DND-41 (cell line): ENCODE measurements at regions not wholly inside any gene's neighbourhood (a gene's known extent, or its start where the extent isn't known, plus 50 kb on each side); places are given as distances from the start of the nearest gene placed in this dataset.
"Not testable (repeated sequence)": the region's sequence is repeated elsewhere in the genome, so short reads cannot be mapped to it uniquely, and the experiment has no call there.

Source experiments
- ATAC-seq: fragments of 200-7000 bp; cut with Tn5 transposase; 3 replicates; pipeline ENCODE4 v1.9.1; 2021; ENCODE audit warnings: low read depth; ENCODE audit not compliant: insufficient read depth
- DNase-seq: peaks from one replicate; pipeline ENCODE4 v3.0.0-alpha.2; 2020
- H2AFZ ChIP-seq: 2 replicates; pipeline ENCODE4 v1.6.0; 2012; ENCODE audit warnings: low read depth, low read length
- H3K27ac ChIP-seq: 2 replicates; pipeline ENCODE4 v1.5.1; 2012; ENCODE audit warnings: low read length, inconsistent platforms
- H3K27me3 ChIP-seq: fragments of 200-600 bp; sonication (generic); 2 replicates; pipeline ENCODE4 v1.6.0; 2012; ENCODE audit warnings: low read length, mild to moderate bottlenecking, inconsistent platforms; ENCODE audit not compliant: insufficient read depth, poor library complexity
- H3K36me3 ChIP-seq: 2 replicates; pipeline ENCODE4 v1.5.1; 2012; ENCODE audit warnings: low read length, inconsistent platforms; ENCODE audit not compliant: insufficient read depth
- H3K4me1 ChIP-seq: 2 replicates; pipeline ENCODE4 v1.5.1; 2012; ENCODE audit warnings: mild to moderate bottlenecking, low read length; ENCODE audit not compliant: insufficient read depth
- H3K4me2 ChIP-seq: 2 replicates; pipeline ENCODE4 v1.6.0; 2012; ENCODE audit warnings: mild to moderate bottlenecking, moderate library complexity, low read length, inconsistent platforms; ENCODE audit not compliant: insufficient read depth
- H3K4me3 ChIP-seq, 2 experiments: fragments of 200-600 bp in 1 of 2; shearing (Covaris generic) in 1 of 2; 2 replicates each; pipeline ENCODE4 v1.5.1; 2012 to 2016; ENCODE audit warnings: inconsistent platforms in 2 of 2, low read length in 2 of 2, mild to moderate bottlenecking in 2 of 2, low read depth in 1 of 2, moderate library complexity in 1 of 2
- H3K79me2 ChIP-seq: 2 replicates; pipeline ENCODE4 v1.6.0; 2012; ENCODE audit warnings: low read length, inconsistent platforms; ENCODE audit not compliant: insufficient read depth
- H3K9ac ChIP-seq: 2 replicates; pipeline ENCODE4 v1.6.0; 2012; ENCODE audit warnings: low read depth, mild to moderate bottlenecking, inconsistent platforms, low read length, moderate library complexity
- H3K9me3 ChIP-seq: 2 replicates; pipeline ENCODE4 v1.5.1; 2012; ENCODE audit warnings: low read length, moderate library complexity, mild to moderate bottlenecking, inconsistent platforms; ENCODE audit not compliant: insufficient read depth, severe bottlenecking
- H4K20me1 ChIP-seq: 2 replicates; pipeline ENCODE4 v1.6.0; 2012; ENCODE audit warnings: low read length; ENCODE audit not compliant: insufficient read depth
- EZH2 ChIP-seq: IDR thresholded peaks from 3 replicates; pipeline ENCODE4 v1.6.1; 2012; ENCODE audit warnings: borderline replicate concordance, low read depth, mild to moderate bottlenecking, moderate library complexity, low read length, inconsistent platforms; ENCODE audit not compliant: severe bottlenecking
- TF ChIP-seq, protein P1 (sequence below): IDR thresholded peaks from 2 replicates; pipeline ENCODE4 v1.5.1; 2012; ENCODE audit warnings: borderline replicate concordance, low read length, moderate library complexity, mild to moderate bottlenecking; ENCODE audit not compliant: poor library complexity, severe bottlenecking; ENCODE audit errors: extremely low read depth

DNA sequence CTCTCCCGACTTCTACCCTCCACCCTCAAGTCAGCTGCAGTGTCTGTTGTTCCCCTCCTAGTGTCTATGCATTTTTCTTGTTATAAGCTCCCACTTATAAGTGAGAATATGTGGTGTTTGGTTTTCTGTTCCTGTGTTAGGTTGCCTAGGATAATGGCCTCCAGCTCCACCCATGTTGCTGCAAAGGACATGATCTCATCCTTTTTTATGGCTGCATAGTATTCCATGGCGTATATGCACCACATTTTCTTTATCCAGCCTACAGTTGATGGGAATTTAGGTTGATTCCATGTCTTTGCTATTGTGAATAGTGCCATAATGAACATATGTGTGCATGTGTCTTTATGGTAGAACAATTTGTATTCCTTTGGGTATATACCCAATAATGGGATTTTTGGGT lies 80.7 kb downstream of the SPTSSA start:
- not testable (repeated sequence) for H3K9me3 ChIP-seq, H4K20me1 ChIP-seq, H3K36me3 ChIP-seq, H3K27me3 ChIP-seq, H2AFZ ChIP-seq, H3K4me3 ChIP-seq, H3K4me2 ChIP-seq, H3K79me2 ChIP-seq, H3K27ac ChIP-seq, DNase-seq, H3K9ac ChIP-seq, ATAC-seq, H3K4me1 ChIP-seq

DNA sequence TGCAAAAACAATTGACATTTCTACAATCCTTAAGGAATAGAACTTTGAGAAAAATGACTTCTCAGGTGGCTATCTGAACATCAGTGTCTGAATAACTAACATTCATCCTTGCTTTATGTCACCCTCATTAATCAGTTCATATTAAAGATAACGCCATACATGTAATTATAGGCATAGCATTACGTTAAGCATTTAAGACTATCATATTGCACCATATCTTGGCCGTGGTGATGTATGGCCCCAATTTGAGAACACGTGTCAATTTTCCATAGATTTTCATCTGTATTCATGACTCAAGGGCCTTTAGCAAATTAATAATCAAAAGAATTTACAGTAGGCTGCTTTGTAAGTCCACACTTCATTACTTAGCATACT lies 81.6 kb downstream of the SPTSSA start:
- Histone ChIP-seq H3K4me2 (no peak overlapping the region), H3K79me2 (no peaks in the 10 kb centered on the region), H3K9me3 (no peaks in the 10 kb centered on the region), H2AFZ (no peak overlapping the region), H3K9ac (no peak overlapping the region), H3K4me1 (no peaks in the 10 kb centered on the region), H4K20me1 (no peaks in the 10 kb centered on the region), H3K36me3 (no peaks in the 10 kb centered on the region), H3K27ac (no peak overlapping the region), H3K27me3 (no peaks in the 10 kb centered on the region), H3K4me3 (no peak overlapping the region)
- ATAC-seq (no peak), DNase-seq (no peak)
- TF ChIP-seq EZH2 = no peak
- TF ChIP-seq, protein P1, sequence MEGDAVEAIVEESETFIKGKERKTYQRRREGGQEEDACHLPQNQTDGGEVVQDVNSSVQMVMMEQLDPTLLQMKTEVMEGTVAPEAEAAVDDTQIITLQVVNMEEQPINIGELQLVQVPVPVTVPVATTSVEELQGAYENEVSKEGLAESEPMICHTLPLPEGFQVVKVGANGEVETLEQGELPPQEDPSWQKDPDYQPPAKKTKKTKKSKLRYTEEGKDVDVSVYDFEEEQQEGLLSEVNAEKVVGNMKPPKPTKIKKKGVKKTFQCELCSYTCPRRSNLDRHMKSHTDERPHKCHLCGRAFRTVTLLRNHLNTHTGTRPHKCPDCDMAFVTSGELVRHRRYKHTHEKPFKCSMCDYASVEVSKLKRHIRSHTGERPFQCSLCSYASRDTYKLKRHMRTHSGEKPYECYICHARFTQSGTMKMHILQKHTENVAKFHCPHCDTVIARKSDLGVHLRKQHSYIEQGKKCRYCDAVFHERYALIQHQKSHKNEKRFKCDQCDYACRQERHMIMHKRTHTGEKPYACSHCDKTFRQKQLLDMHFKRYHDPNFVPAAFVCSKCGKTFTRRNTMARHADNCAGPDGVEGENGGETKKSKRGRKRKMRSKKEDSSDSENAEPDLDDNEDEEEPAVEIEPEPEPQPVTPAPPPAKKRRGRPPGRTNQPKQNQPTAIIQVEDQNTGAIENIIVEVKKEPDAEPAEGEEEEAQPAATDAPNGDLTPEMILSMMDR = no peak

DNA sequence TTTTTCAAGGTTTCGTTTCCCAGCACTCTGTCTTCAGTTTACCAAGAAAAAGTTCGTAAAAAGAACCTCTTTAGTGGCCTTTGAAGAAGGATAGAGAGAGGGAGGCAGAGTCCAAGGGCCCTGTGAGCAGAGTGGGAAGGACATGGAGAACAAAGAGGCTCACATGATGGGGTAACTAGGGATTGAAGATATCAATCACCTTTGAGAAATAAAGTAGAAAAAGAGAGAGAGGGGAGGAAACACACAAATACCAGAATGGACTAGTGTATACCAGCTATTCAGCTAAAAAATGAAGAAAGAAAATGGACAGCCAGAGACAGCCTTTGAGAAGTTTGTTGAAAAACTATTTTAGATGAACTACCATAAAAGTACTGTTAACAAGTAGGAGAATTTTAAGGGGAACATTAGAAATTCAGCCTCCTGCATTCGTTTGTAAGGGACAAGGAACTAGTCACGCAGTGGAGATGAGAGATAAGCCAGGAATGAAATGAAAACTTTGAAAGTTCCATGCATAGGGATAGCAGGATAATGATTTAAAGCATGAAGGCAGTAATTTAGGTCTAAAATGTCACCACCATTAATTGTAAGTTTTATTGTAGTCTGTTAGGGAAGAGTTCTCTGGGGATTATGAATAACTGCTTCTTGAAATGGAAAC lies 82.1 kb downstream of the SPTSSA start:
- DNase-seq (no peak), ATAC-seq (no peak)
- H2AFZ ChIP-seq = no peak overlapping the region
- no peaks in the 10 kb centered on the region for H3K9me3 ChIP-seq
- TF ChIP-seq EZH2 = no peak
- TF ChIP-seq, protein P1 = no peak
- H4K20me1 ChIP-seq = no peaks in the 10 kb centered on the region
- no peaks in the 10 kb centered on the region for H3K79me2 ChIP-seq
- no peaks in the 10 kb centered on the region for H3K27me3 ChIP-seq
- no peak overlapping the region for H3K4me2 ChIP-seq
- no peaks in the 10 kb centered on the region for H3K4me1 ChIP-seq
- no peaks in the 10 kb centered on the region for H3K36me3 ChIP-seq
- no peak overlapping the region for H3K9ac ChIP-seq
- no peak overlapping the region for H3K4me3 ChIP-seq
- no peak overlapping the region for H3K27ac ChIP-seq

DNA sequence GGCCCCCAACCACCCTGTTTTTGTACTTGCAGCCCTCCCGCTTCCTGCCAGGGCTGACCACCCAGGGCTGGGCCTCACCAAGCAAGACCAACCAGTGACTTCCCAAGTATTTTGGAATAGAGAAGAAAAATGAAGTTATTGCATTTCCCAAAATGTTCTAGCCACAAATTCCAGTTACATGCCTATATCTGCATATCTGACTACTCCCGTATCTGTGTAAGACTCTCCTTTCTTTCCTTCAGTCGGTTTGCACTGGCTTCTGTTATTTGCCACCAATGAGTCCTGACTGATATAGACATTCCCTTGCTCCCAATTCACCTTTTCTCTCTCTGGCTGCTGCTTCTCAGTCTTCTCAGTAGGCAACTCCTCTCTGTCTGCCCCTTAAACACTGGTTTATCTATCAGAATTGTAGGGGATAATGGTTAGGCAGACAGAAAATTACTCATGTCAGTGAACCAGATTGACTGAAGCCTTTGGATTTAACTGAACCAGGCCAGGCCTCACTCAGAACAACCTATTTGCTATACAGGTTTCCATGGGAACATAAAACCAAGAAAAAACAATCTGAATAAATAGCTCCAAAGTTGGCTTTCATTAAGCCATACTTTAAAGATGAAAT lies 85.3 kb downstream of the SPTSSA start:
- Histone ChIP-seq H3K4me3 (no peak overlapping the region), H3K36me3 (no peaks in the 10 kb centered on the region), H3K9ac (no peak overlapping the region), H3K27ac (no peak overlapping the region), H4K20me1 (no peaks in the 10 kb centered on the region), H3K9me3 (no peaks in the 10 kb centered on the region), H2AFZ (no peak overlapping the region), H3K79me2 (no peaks in the 10 kb centered on the region), H3K4me2 (no peak overlapping the region), H3K4me1 (no peaks in the 10 kb centered on the region), H3K27me3 (no peaks in the 10 kb centered on the region)
- ATAC-seq = no peak
- TF ChIP-seq EZH2 = no peak
- TF ChIP-seq, protein P1 = no peak
- DNase-seq = no peak
